Upper lobe of left lung (tissue), 4 donors: ENCODE measurements at regions not wholly inside any gene's neighbourhood (a gene's known extent, or its start where the extent isn't known, plus 50 kb on each side); places are given as distances from the start of the nearest gene placed in this dataset.

Experiments used
- CTCF ChIP-seq, 6 experiments: fragments of 450-650 bp in 4 of 6; fragments of 200-600 bp in 2 of 6; sonication (generic) in 2 of 6; IDR thresholded peaks; one replicate each; pipeline ENCODE4 v1.5.1; 2016 to 2019; ENCODE audit warnings: antibody characterized with exemption in 6 of 6
- POLR2A ChIP-seq, 4 donors: fragments of 450-650 bp; IDR thresholded peaks; one replicate each; pipeline ENCODE4 v1.5.1; 2016 to 2017; ENCODE audit warnings: antibody characterized with exemption in 4 of 4, mild to moderate bottlenecking in 2 of 4

- no peak for TF ChIP-seq CTCF (IDR thresholded peaks at IDR 0.05)
- no peak for TF ChIP-seq POLR2A (IDR thresholded peaks at IDR 0.05)
These were observed 222.7 kb upstream of the FOXA2 start for GRCh38 chr20:22807045-22807444.
